Stimulated activated CD4-positive, alpha-beta T cell treated with anti-CD3 and anti-CD28 coated beads, Interleukin-15, amount 100 ng/mL, for 48 hours (primary cell): ENCODE measurements at regions not wholly inside any gene's neighbourhood (a gene's known extent, or its start where the extent isn't known, plus 50 kb on each side); places are given as distances from the start of the nearest gene placed in this dataset.
A peak's percentile ranks its signal among the peaks of the same experiment; 100 is the strongest.
"Not testable (repeated sequence)": the region's sequence is repeated elsewhere in the genome, so short reads cannot be mapped to it uniquely, and the experiment has no call there.

ENCODE experiments used
- DNase-seq, 2 donors: peaks; one replicate each; pipeline ENCODE4 v3.0.0-alpha.2; 2020; ENCODE audit warnings: low read depth in 2 of 2

DNA sequence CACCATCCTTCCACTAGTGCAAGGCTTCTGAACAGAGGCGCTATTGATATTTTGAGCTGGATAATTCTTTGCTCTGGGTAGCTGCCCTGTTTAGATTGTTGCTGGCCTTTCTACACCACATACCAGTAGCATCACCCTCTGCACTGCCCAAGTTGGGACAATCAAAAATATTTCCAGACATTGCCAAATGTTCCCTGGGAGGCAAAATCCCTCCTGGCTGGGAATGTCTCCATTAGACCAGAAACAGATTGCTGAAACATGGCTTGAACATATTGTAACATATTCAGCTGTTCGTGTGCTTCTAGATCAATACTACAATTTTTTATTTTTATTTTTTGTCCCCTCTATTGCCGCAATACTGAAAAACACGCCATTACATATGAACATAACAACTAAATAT lies 174.6 kb downstream of the ABCA8 start:
- DNase-seq, result no peak

DNA sequence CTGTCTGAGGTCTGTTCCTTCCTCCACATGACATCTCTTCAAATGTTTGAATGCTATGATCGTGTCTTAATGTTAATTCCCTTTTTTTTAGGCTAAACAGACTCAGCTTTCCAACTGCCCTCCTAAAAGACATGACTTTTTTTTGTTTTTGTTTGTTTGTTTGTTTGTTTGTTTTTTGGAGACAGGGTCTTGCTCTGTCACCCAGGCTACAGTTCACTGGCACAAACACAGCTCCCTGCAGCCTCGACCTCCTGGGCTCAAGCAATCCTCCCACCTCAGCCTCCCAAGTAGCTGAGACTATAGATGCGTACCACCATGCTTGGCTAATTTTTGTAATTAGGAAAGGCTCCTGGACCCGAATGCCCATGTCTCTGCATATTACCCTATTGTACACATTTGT lies 176.5 kb downstream of the ABCA8 start:
- no peak for DNase-seq

DNA sequence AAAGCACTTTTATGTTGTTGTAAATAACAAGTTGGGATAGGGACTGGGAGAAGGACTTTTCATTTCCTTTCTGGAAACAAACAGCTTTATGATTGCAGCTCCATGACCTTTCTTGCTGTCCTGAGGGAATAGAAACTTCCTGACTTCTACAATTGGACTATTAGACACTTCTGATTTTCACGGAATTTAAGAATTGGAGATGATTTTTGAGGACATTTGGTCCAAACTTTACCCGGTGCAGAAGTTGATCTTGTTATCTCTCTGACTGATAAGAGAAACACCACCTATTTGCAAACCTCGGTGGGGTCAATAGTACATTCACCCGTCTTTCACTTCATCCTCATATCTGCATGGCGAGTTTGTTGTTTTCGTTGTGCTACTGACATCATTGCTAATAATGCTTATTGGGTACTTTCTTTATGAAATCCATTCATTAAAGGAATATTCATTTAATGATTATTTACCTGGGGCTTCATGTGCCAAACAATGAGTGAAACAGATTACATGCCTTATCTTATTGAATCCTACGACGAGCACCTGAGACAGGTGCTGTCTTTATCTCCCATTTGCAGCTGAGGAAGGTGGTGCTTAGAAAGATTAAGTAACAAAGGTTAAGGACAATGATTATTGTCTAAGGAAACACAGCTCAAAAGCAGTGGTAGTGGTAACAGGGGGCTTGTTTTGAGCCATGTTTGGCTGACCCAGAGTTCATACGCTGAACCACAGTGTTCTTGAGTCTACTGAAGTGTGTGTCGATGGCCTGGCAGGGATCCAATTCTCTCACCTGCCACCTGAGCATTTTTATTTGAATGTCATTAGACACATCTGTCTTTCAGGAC lies 176.9 kb upstream of the FAM20A start:
- DNase-seq, result no peak

DNA sequence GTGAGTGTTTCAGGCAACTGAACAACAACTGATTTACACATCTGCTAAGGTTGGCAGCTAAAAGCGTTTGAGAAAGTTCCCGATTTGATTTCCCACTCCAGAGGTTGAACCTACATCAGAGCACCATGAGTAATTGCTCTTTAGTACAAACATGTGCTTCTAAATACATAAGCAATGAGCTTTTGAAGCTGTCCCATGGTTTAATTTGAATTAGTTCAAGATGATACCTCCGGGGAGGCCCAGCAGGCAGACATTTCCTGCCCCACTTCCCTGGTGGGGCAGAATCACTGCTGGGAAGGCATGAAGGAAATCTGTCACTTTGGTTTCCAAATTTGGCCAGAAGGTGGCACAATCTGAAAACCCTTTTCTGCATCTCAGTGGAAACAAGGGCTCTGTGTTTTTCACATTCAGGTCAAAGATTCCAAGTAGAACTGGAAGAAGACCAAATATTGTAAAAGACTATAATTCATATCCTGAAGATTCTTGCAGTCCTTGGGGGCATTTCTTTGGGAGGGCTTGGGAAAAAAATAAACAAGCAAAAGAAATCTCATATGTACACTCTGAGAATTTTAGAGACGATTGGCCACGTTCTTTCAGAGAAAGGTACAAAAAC lies 176.2 kb upstream of the FAM20A start:
- DNase-seq, result no peak

DNA sequence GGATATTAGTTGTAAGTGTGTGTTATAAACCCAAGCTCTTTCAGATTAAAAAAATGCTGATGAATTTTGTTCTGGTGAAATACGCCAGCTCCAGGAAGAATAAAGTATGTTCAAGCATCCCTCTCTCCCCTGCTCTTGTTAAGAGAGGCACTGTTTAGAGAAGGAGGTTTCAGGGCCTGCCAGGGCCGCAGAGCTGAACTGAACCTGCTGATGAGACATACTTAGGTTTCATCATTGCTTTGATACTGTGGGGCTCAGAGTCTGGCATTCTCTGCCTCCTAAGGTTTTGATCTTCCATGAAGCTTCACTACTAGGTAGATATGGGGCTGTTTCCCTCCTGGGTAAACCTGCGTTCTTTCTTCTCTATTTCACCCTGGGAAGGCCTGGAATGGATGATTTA lies 175.3 kb upstream of the FAM20A start:
- DNase-seq, result no peak

DNA sequence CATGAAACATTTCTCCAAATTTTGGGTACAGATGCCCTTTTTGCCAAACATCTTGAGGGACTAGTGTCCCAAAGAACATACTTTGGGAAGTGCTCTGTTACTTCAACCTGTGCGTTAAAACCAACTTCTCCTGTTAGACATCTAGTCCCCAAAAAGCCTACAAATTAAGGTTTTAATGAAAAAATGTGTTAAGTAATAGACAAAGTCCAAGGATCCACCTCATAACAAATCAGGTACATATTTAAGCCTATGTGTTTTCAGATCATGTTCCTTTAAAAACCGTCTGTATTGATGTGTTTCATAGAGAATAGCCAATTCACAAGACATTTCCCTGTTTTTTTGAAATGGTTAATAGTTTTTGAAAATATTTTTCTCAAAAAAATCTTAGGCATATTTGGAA lies 174.8 kb upstream of the FAM20A start:
- no peak for DNase-seq

DNA sequence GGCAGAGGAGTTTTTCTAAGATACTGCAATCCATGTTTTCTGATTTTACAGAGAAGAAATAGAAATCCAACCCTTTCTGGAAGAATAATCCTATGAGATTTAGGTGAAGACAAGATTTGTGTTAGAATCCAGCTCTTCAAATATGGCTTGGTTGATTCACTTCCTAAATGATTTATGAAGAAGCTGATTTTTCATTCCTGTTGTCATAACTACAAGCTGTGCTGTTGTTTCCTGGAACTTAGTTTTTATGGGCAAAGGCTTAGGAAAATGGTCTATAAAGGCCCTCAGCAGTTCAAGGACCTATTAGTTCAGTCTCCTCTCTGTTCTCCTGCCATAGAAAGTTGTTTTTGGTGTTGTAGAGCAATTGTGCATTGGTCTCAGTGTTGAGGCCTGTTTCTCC lies 174.2 kb upstream of the FAM20A start:
- no peak for DNase-seq

DNA sequence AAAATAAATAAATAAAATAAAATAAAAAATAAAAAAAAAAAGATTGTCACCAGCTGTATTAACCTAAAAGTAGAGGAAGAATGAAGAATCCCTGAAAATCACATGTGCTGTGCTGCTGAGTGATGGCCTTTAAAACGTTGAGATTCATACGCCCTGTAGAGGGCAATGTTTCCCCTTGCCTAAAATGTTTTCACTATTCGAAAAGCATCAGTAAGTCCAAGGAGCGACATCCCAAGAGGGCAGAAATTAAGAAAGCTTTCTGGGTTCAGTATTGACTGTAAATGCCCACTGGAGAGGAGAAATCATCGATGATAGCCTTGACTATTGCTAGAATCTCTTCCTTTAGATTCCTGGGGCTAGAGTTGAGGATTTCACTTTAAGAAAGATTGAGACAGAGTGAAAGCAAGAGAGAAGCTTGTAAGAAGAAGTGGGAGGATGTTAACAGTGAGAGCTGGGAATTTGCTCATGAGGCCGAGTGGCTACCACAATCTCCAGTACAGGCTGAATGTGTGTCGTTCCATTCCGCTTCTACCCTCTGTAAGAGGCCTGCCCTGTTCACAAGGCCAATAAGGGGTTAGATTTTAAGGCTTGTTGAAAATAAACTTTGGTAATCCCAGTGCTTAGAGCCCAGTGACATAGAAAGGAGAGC lies 170.8 kb upstream of the FAM20A start:
- DNase-seq, result no peak

DNA sequence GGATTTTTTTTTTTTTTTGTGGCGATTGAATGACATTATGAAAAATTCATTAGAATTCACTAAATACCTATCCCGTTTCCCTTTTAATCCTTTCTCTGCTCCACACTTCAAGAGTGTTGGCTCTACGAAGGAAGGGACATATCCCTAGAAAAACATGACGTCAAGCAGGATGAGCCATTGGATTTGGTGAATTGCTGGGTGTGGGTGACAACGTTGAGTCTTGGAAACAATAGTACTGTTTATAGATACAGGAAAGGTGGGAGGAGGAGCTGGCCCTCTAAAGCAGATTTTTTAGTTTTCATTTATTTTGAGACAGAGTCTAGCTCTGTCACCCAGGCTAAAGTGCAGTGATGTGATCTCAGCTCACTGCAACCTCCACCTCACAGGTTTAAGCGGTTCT lies 167.6 kb upstream of the FAM20A start:
- no peak for DNase-seq

DNA sequence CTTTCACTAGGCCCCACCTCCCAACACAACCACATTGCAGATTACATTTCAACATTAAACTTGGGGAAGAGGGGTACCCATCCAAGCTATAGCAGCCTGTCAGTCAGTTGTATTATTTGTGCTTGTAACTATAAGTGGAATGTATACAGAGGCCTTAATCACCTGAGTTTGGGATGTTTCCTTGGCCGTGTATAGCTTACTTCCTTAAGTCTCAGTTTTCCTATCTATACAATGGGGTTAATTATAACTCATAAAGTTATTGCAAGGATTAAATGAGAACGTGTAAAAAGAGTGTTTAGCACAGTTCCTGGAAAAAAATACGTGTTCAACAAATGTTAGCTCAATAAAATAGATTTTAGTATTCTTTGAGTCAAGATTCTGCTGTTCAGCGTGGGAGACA lies 165.5 kb upstream of the FAM20A start:
- DNase-seq, result no peak

DNA sequence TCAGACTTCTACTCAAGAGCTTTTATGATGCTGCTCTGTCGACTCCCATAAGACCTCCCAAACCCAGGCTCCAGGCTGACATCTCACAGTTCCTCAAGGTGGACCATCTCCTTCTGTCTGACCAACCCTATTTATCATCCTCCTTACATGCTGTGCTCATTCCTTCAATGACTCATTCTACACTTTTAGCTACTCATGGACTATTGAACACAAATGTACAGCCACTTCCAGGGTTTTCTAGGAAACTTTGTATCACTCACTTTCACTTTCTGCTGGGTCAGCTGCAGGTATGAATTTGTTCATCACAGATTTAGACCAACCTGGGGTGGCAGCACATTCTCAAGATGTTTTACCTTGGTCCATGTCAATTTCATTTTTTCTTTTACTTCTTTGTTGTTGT lies 162.4 kb upstream of the FAM20A start:
- no peak for DNase-seq

DNA sequence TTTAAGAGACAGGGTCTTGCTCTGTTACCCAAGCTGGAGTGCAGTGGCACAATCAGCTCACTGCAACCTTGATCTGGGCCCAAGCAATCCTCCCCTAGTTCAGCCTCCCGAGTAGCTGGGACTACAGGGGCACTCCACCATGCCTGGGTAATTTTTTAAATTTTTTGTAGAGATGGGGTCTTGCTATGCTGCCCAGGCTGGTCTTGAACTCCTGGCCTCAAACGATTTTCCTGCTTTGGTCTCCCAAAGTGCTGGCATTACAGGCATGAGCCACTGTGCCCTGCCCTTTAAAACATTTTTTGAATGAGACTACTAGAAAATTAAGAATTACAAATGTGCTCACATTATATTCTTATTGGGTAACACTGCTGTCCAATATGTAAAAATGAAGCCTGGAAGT lies 161.7 kb upstream of the FAM20A start:
- no peak for DNase-seq

DNA sequence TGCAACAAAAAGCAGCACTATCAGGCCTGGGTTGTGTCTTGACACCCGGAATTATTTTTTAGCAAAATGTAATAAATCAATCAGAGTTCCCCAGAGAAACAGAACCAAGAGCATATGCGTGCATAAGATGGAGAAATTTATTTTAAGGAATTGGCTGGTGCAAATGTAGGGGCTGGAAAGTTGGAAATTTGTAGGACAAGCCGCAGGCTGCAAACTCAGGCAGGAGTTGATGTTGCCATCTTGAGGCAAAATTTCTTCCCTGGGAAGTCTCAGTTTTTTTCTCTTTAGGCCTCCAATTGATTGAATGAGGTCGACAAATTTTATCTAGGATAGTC lies 158.9 kb upstream of the FAM20A start:
- no peak for DNase-seq

DNA sequence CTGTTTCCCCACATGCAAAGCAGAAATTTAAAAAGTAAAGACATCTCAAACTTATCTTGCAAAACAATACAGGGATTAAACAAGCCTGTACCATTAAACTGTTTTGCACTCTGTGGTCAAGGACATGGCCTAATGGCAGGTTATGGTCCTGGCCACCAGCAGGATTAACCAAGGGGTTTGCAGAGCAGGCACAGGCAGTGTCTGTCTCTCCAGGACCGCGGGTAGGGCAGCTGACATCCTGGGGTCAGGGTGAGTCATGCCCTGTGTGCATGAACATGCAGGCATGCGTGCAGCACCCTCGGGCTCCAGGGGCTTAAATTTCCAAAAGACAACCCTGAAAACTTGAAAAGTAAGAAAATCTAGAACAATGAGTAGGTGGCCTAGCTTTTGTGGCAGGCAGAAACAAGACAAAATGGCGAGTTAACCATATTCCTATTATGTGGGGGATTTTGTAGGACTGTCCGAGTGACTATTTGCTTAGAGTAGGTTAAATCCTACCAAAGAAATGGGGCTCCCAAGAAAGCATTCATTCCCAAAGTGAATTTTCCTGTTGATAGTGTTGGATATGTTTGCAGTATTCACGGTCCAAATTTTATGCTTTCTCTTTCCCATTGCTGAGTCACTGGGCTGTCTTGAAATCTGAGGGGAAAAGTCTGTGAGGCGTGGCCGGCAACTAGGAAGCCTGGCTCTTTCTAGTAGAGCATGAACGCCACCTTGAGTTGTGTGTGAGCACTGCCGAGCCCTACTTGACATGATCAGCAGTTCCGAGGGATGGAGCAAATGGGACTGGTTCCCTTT lies 158.4 kb upstream of the FAM20A start:
- peak; percentile 37 to 55 for DNase-seq

DNA sequence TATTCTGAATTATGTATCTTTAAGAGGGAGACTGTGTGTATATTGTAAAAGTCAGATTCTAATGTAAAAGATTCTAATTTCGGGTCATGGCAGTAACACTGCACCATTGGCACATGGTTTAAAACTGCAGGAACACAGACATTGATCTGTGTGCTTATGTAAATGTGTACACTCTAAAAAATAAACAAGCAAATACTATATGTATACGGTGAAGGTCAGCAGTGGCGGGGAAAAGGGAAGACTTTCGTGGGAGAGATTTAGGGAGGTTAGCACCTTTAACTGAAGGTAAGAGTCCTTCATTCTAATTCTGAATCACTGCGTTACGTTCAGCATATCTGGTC lies 157.8 kb upstream of the FAM20A start:
- DNase-seq, result no peak

DNA sequence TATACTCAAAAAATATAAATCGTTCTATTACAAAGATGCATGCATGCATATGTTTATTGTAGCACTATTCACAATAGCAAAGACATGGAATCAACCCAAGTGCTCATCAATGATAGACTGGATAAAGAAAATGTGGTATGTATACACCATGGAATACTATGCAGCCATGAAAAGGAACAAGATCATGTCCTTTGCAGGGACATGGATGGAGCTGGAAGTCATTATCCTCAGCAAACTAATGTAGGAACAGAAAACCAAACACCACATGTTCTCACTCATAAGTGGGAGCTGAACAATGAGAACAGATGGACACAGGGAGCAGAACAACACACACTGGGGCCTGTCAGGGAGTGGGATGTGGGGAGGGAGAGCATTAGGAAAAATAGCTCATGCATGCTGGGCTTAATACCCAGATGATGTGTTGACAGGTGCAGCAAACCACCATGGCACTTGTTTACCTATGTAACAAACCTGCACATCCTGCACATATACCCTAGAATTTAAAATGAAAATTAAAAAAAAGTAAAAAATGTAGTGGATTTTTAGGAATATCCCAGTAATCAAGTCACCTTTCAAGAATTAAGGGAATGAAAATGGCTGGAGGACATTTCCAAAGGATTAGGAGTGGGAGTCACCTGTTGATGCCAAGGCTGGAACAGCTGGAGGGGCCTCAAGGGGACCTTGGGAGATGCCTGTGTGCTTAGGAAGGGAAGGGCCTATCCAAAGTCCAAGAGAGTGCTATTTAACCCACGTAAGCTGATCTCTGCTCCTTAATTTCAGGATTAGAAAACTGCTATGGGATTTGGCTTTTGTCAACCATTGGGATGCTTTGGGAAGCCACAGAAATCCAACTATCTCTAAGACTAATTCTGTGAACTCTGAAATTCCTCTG lies 156.9 kb upstream of the FAM20A start:
- DNase-seq, result not testable (repeated sequence)

DNA sequence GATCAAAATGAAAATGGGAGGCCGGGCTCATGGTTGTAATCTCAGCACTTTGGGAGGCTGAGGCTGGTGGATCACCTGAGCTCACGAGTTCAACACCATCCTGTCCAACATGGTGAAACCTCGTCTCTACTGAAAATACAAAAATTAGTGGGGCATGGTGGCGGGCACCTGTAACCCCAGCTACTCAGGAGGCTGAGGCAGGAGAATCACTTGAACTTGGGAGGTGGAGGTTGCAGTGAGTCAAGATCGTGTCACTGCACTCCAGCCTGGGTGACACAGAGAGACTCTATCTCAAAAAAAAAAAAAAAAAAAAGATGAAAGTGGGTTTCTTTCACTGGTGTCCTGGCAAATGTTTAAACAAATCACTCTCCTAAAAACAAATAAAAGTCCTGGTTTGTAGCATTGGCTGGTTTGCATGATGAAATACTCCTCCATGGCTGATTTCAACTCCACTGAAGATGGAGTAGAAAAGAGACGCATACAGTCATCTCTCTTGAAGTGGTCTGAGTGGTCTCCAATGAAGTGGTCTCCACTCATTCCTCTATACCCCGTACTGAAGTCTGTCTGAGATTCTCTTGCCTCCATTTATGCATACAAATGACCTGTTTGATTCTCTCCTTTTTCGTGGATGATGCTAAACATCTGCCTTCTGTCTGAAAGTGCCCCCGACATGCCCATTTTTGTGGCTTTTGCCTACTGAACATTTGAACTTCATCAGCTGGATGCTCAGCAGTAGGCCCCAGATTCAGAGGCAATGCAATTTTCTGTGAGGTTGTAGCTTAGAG lies 153.0 kb upstream of the FAM20A start:
- no peak for DNase-seq

DNA sequence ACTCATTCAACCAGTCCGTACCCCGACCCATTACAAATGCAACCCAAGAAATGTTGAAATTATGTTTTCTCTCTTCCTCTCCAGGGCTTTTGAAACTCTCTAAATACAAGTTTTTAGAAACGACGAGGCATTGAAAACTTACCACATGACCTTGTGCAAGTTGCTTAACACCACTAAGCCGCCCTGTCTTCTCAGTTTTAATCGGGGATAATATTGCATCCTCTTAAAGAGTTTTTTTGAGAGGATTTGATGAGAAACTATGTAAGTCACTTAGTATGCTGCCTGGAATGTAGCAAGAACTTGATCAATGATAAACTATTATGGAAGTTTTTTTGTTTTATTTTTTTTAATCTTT lies 149.0 kb upstream of the FAM20A start:
- no peak for DNase-seq

DNA sequence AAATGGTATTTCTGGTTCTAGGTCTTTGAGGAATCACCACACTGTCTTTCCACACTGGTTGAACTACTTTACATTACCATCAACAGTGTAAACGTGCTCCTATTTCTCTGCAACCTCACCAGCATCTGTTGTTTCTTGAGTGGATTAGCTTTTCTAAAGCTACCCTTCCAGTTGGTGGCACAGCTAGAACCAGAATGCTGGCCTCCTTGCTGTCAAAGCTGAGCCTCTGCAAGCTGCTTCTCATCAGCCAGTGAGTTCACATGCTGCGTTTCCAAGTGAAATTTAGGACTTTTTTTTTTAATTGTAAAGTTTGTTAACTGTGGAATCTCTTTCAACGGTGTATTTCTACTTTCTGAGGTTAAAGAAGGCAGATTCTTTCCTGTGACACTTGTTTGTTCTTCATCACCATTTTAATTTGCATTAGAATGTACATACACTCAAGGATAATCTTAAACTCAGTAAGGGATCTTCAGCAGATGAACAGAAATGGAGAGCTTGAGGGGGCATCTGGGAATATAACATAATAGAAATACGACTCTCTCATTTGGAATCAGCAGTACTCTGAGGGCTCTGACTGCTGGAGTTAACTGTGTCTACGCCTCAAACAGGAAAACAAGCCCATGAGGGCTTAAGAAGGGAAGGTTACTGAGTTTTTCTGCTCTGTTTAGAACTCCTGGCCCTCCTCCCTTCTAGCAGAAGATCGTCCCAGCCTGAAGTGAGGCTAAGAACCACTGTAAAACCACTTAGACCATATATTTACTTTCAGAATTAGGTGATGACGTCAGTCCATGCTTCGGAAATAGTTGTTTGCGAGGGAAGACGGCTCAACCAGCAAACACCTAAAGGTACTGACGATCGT lies 148.4 kb upstream of the FAM20A start:
- DNase-seq, result no peak

DNA sequence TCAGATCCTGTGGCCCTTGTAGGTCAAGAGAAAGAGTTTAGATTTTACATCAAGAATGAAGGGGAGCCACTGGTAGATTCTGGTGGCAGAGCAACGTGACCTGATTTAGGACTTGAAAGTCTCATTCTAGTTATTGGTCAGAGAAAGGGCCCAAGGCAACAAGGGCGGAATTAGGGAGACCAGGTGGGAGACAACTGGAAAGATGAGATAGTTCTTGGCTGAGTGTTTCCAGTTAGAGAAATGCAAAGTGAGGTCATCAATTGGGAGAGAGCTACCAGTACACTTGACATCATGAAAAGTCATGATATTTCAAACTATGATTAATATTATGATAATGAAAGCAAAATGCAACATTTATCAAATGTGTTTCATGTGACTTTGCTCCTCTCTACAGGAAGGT lies 147.2 kb upstream of the FAM20A start:
- no peak for DNase-seq
